ENCODE measurements at regions not wholly inside any gene's neighbourhood (a gene's known extent, or its start where the extent isn't known, plus 50 kb on each side); places are given as distances from the start of the nearest gene placed in this dataset.
"Not testable (repeated sequence)": the region's sequence is repeated elsewhere in the genome, so short reads cannot be mapped to it uniquely, and the experiment has no call there.

DNA sequence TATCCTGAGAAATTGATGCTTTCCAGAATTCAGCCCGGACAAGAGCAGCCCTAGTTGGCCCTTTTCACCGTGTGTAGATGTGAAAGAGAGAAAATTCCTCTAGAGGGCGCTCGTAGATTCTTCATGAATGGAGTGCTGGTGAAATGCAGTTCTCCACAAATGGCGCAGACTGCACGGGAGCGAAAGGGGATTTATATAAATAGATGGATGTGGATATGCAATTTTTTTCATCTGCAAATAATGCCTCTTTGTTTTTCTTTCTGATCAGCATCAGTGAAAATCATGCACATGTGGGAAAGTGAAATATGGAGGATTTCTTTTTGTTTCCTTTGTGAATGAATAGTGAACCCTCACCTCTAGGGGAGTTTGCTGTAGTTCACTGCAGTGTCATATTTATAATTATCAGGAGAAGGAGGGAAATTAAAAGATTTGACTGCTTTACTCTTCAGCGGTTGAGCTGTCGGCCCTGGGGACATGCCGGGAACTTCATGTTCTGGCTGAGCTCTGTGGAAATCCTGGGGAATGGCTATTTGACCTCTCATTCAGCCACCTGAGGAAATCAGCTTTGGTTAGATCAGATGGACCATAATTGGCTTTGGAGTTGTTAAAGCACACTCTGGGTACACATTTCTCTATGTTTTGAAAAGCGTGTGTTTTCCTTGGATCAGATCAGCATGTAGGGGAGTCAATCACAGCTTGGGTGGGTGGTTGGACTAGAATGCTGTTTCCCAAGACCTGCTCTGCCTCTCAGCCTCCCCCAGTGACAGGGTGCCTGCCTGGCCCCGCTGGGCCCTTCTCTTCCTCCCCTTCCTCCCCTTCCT lies 115.0 kb upstream of the SHISA3 start:
- Mint-ChIP-seq H3K9me3 (no peaks in the 10 kb centered on the region), H3K36me3 (ENCODE audit: low read depth) (no peaks in the 10 kb centered on the region), H3K27me3 (peaks cover 22% of the 10 kb centered on the region), H3K27ac (no peak overlapping the region), H3K4me1 (ENCODE audit: low read depth) (peaks cover 8% of the 10 kb centered on the region), H3K4me3 (no peak overlapping the region)
- DNase-seq (peak; percentile 52), ATAC-seq (peak; percentile 68)
- POLR2A ChIA-PET = no interaction called here
- TF ChIP-seq CTCF (IDR thresholded peaks at IDR 0.05) = peak; percentile 68
- CTCF ChIA-PET = interaction anchor here (0.7 to 4.0 kb wide), 18 partner anchors 10 to 582 kb away, joined by 3 to 56 read pairs (median 3); no protein-coding TSS in a partner anchor
- intact Hi-C loops (cut with micrococcal nuclease) = loop anchor here (5.0 kb wide), 1 partner anchor 240 kb away; no protein-coding TSS in a partner anchor

DNA sequence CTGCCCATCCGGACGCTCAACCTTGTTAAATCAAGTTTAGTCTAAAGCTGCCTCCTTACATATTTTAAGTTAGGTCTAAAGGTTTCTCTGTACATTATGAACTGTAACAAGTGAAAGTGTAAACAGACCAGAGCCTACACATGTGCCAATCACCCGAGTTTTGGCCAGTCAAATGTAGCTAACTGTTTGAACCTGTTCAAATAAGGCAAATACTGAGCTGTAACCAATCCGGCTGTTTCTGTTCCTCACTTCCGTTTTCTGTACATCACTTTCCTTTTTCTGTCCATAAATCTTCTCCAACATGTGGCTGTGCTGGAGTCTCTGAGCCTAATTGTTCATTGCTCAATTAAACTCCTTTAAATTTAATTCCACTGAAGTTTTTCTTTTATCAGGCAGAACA lies 113.3 kb upstream of the SHISA3 start:
- H3K27ac Mint-ChIP-seq = no peak overlapping the region
- H3K9me3 Mint-ChIP-seq = no peaks in the 10 kb centered on the region
- H3K4me1 Mint-ChIP-seq (ENCODE audit: low read depth) = peaks cover 8% of the 10 kb centered on the region
- no peaks in the 10 kb centered on the region for H3K36me3 Mint-ChIP-seq (ENCODE audit: low read depth)
- no peak overlapping the region for H3K4me3 Mint-ChIP-seq
- ATAC-seq (no peak), DNase-seq (no peak)
- ChIA-PET POLR2A (no interaction called here), CTCF (interaction anchor here (1.9 kb wide), 1 partner anchor 236 kb away, joined by 12 read pairs; no protein-coding TSS in a partner anchor)
- intact Hi-C loops (cut with micrococcal nuclease) = loop anchor here (5.0 kb wide), 1 partner anchor 238 kb away; no protein-coding TSS in a partner anchor
- peaks cover 22% of the 10 kb centered on the region for H3K27me3 Mint-ChIP-seq
- no peak for TF ChIP-seq CTCF (IDR thresholded peaks at IDR 0.05)

GRCh38 chr4:42288876-42289275 lies 108.4 kb upstream of the SHISA3 start:
- ATAC-seq; H3K9me3 Mint-ChIP-seq; H3K36me3 Mint-ChIP-seq (ENCODE audit: low read depth); H3K27me3 Mint-ChIP-seq; CTCF ChIA-PET; H3K4me1 Mint-ChIP-seq (ENCODE audit: low read depth); DNase-seq; intact Hi-C loops (cut with micrococcal nuclease); H3K27ac Mint-ChIP-seq; POLR2A ChIA-PET; H3K4me3 Mint-ChIP-seq: not testable (repeated sequence)

DNA sequence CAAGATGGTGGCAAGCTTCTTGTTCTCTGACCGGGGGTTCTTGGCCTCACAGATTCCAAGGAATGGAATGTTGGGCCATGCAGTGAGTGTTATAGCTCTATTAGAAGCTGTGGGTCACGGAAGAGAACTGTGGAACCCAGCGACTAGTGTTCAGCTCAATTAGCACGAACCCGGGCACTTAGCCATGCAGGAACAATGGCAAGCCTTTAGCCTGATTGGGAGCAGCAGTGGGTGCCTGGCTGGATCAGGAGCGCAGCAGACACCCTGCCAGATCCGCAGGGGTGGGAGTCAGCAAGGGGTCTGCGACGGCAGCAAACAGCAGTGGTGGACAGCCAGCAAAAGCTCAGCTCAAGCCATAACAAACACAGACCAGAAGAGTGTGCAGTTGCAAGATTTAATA lies 105.1 kb upstream of the SHISA3 start:
- intact Hi-C loops (cut with micrococcal nuclease); H3K36me3 Mint-ChIP-seq (ENCODE audit: low read depth); ATAC-seq; H3K4me1 Mint-ChIP-seq (ENCODE audit: low read depth); H3K4me3 Mint-ChIP-seq; H3K9me3 Mint-ChIP-seq; POLR2A ChIA-PET; H3K27ac Mint-ChIP-seq; DNase-seq; H3K27me3 Mint-ChIP-seq: not testable (repeated sequence)
- CTCF ChIA-PET = interaction anchor here (1.3 kb wide), 1 partner anchor 10 kb away, joined by 4 read pairs; no protein-coding TSS in a partner anchor

- intact Hi-C loops (cut with micrococcal nuclease) = no loop called here
- ChIA-PET POLR2A (no interaction called here), CTCF (interaction anchor here (1.5 to 1.6 kb wide), 2 partner anchors 13 to 14 kb away, joined by 4 to 5 read pairs; no protein-coding TSS in a partner anchor)
- Mint-ChIP-seq H3K36me3 (ENCODE audit: low read depth) (no peaks in the 10 kb centered on the region), H3K9me3 (no peaks in the 10 kb centered on the region), H3K4me1 (ENCODE audit: low read depth) (no peaks in the 10 kb centered on the region), H3K4me3 (no peak overlapping the region), H3K27me3 (peaks cover 3% of the 10 kb centered on the region), H3K27ac (no peak overlapping the region)
- TF ChIP-seq CTCF (IDR thresholded peaks at IDR 0.05) = no peak
- DNase-seq (no peak), ATAC-seq (no peak)
Measured at GRCh38 chr4:42293967-42294813, 103.1 kb upstream of the SHISA3 start.
